H1 (cell line): ENCODE measurements at regions not wholly inside any gene's neighbourhood (a gene's known extent, or its start where the extent isn't known, plus 50 kb on each side); places are given as distances from the start of the nearest gene placed in this dataset.

Source experiments
- CEBPB ChIP-seq: IDR thresholded peaks from 2 replicates; pipeline ENCODE4 v1.6.1; 2012; ENCODE audit warnings: low read depth, low read length
- CHD7 ChIP-seq: fragments of 300-600 bp; sonication (generic); IDR thresholded peaks from 2 replicates; pipeline ENCODE4 v1.7.1; 2012; ENCODE audit warnings: low read length, moderate library complexity, mild to moderate bottlenecking, inconsistent platforms; ENCODE audit not compliant: insufficient replicate concordance
- EGR1 ChIP-seq: IDR thresholded peaks from 2 replicates; pipeline ENCODE4 v1.6.1; 2011; ENCODE audit warnings: low read depth, low read length, borderline replicate concordance
- HDAC2 ChIP-seq, 2 experiments: fragments of 300-600 bp in 1 of 2; sonication (generic) in 1 of 2; IDR thresholded peaks; 2 replicates each; pipeline ENCODE4 v1.6.1; 2011 to 2012; ENCODE audit warnings: low read depth in 2 of 2, low read length in 2 of 2, mild to moderate bottlenecking in 2 of 2, moderate library complexity in 2 of 2, borderline replicate concordance in 1 of 2, inconsistent platforms in 1 of 2
- TCF12 ChIP-seq: IDR thresholded peaks from 2 replicates; pipeline ENCODE4 v1.6.1; 2011; ENCODE audit warnings: low read depth, mild to moderate bottlenecking, low read length

DNA sequence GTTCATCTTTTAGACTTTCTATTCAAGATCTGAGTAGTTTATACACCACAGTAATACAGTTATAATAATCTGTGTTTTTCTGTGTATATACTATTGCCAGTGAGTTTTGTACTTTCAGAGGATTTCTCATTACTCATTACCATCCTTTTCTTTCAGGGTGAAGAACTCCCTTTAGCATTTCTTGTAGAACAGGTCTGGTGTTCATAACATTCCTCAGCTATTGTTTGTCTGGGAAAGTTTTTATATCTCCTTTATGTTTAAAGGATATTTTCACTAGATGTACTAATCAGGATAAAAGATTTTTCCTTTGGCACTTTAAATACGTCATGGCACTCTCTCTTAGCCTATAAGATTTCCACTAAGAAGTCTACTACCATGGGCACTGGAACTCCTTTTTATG is 705.5 kb downstream of the SLC4A3 start (continued):
- TF ChIP-seq HDAC2 (IDR thresholded peaks at IDR 0.05; ENCODE audit: borderline replicate concordance in 1 of 2, low read depth in 2 of 2, low read length in 2 of 2) (no peak), CEBPB (no peak), EGR1 (no peak), CHD7 (no peak), TCF12 (no peak)
